Esophagus muscularis mucosa (tissue), 4 donors: ENCODE measurements at regions not wholly inside any gene's neighbourhood (a gene's known extent, or its start where the extent isn't known, plus 50 kb on each side); places are given as distances from the start of the nearest gene placed in this dataset.

ENCODE experiments used
- DNase-seq: peaks from one replicate; pipeline ENCODE4 v3.0.0-alpha.2; 2017; ENCODE audit errors: extremely low spot score
- H3K27ac ChIP-seq, 4 donors: fragments of 200-600 bp; sonication (generic); replicated peaks in 1 of 4; 1 replicate in 3 of 4; 2 replicates in 1 of 4; pipeline ENCODE4 v1.5.1; 2016 to 2019; ENCODE audit warnings: mild to moderate bottlenecking in 1 of 4
- H3K27me3 ChIP-seq, 4 donors: fragments of 200-600 bp; sonication (generic); one replicate each; pipeline versions ENCODE4 v1.5.1 to v1.6.0; 2016 to 2019
- H3K36me3 ChIP-seq, 4 donors: fragments of 200-600 bp; sonication (generic); one replicate each; pipeline ENCODE4 v1.5.1; 2016 to 2019
- H3K4me1 ChIP-seq, 4 donors: fragments of 200-600 bp; sonication (generic); one replicate each; pipeline ENCODE4 v1.5.1; 2016 to 2019
- H3K4me3 ChIP-seq, 4 donors: fragments of 200-600 bp; sonication (generic); 1 replicate in 2 of 4; 2 replicates in 2 of 4; pipeline ENCODE4 v1.5.1; 2016 to 2019; ENCODE audit warnings: mild to moderate bottlenecking in 4 of 4, moderate library complexity in 1 of 4
- H3K9me3 ChIP-seq, 4 donors: fragments of 200-600 bp; sonication (generic); 1 replicate in 3 of 4; 2 replicates in 1 of 4; pipeline ENCODE4 v1.5.1; 2016 to 2019
- EP300 ChIP-seq: sonication (generic); formaldehyde crosslinking; IDR thresholded peaks from one replicate; pipeline ENCODE4 v1.6.1; 2017; ENCODE audit warnings: antibody characterized with exemption
- POLR2A ChIP-seq: fragments of 450-650 bp; IDR thresholded peaks from one replicate; pipeline ENCODE4 v1.6.1; 2017; ENCODE audit warnings: antibody characterized with exemption, moderate library complexity, mild to moderate bottlenecking, low read depth
- POLR2AphosphoS5 ChIP-seq, 2 donors: sonication (generic); formaldehyde crosslinking; IDR thresholded peaks; one replicate each; pipeline ENCODE4 v1.6.1; 2017; ENCODE audit warnings: antibody characterized with exemption in 2 of 2
- WGBS: methylation state at CpG from one replicate; pipeline ENCODE4 v1.1.5; 2018; 5-methylcytosine and 5-hydroxymethylcytosine counted together
- intact Hi-C: fragments of 100-400 bp; cut with DNase I; formaldehyde crosslinking; loops from one replicate; pipeline ENCODE4 v1.15.1; 2023
- TF ChIP-seq, protein P1 (sequence below), 3 experiments: fragments of 200-600 bp in 2 of 3; fragments of 450-650 bp in 1 of 3; sonication (generic) in 2 of 3; IDR thresholded peaks; one replicate each; pipeline ENCODE4 v1.5.1; 2017 to 2019; ENCODE audit warnings: antibody characterized with exemption in 3 of 3, mild to moderate bottlenecking in 2 of 3, moderate library complexity in 1 of 3

DNA sequence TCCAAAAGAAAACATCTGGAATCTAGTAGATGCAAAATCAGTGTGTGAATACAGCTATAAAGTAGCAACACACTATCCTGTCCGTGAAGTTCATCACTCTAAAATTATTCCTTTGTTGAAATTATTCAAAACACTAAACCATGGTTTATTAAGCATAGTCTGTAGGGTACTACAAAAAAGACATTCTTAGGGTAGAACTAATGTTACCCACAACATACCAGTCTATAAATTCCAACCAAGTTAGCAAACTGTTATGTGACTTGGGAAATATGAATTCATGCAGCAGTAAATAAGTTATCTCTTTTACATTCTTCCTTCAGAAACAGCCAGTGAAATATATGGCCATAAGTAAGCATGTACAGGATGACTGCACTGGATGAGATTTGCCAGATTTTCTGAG is 580.3 kb upstream of the ADGRB3 start:
- no peak for TF ChIP-seq EP300
- no peak for TF ChIP-seq POLR2AphosphoS5 (IDR thresholded peaks at IDR 0.05)
- TF ChIP-seq, protein P1, sequence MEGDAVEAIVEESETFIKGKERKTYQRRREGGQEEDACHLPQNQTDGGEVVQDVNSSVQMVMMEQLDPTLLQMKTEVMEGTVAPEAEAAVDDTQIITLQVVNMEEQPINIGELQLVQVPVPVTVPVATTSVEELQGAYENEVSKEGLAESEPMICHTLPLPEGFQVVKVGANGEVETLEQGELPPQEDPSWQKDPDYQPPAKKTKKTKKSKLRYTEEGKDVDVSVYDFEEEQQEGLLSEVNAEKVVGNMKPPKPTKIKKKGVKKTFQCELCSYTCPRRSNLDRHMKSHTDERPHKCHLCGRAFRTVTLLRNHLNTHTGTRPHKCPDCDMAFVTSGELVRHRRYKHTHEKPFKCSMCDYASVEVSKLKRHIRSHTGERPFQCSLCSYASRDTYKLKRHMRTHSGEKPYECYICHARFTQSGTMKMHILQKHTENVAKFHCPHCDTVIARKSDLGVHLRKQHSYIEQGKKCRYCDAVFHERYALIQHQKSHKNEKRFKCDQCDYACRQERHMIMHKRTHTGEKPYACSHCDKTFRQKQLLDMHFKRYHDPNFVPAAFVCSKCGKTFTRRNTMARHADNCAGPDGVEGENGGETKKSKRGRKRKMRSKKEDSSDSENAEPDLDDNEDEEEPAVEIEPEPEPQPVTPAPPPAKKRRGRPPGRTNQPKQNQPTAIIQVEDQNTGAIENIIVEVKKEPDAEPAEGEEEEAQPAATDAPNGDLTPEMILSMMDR (IDR thresholded peaks at IDR 0.05) = no peak
- TF ChIP-seq POLR2A = no peak
- no peak overlapping the region for H3K4me3 ChIP-seq
- H3K36me3 ChIP-seq = no peaks in the 10 kb centered on the region
- peaks cover 0 to 9% (median 0%) of the 10 kb centered on the region in 4 donors for H3K9me3 ChIP-seq
- H3K4me1 ChIP-seq = no peaks in the 10 kb centered on the region
- no peaks in the 10 kb centered on the region for H3K27me3 ChIP-seq
- H3K27ac ChIP-seq = no peak overlapping the region
- intact Hi-C loops = no loop called here
- no peak for DNase-seq
- WGBS = 37% methylated on average over 1 of the region's 1 CpG

DNA sequence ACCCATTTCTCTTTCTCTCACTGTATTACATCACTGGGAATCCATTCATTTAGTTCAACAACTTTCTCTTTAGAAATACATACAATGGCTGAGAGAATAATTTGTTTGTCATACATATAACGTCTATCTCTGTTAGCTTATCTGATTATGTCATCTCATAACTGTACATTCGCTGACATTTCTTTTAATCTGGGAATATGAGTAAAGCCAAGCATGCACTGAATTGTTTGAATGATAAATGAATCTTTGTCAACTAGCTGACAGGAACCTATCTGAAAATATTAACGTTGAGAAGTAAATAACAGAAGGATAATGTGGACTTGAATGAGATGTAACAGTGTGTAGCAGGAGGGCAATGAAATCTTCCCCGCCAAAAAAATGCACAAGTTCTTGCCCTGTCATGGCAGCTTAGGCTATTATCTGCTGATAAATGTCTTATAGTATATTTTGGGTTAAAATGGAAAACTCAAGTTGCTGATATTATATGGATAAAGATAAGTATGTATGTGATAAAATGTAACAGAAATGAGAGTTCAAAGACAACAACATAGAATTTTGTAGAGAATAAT is 581.2 kb upstream of the ADGRB3 start:
- DNase-seq = no peak
- H3K36me3 ChIP-seq = no peaks in the 10 kb centered on the region
- peaks cover 0 to 9% (median 0%) of the 10 kb centered on the region in 4 donors for H3K9me3 ChIP-seq
- no peak overlapping the region for H3K4me3 ChIP-seq
- TF ChIP-seq POLR2A = no peak
- H3K27me3 ChIP-seq = no peaks in the 10 kb centered on the region
- no peaks in the 10 kb centered on the region for H3K4me1 ChIP-seq
- no peak overlapping the region for H3K27ac ChIP-seq
- intact Hi-C loops = no loop called here
- 61% methylated on average over 4 of the region's 4 CpGs for WGBS

DNA sequence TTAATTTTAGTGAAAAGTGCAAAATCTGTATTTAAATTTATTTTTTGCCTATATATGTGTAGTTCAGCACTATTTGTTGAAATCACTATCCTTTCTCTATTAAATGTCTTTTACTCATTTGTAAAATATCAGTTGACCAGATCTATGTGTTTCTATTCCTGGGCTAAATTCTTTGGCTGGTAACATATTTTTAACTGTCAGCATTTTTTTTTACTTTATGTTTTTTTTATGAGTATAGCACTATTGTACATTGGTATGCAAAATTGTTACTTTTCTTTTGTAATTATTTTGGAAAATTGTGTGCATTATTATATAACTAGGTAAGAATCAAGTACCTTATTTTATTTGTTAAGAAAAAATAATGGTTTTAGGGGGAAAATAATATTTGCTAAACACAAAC is 582.8 kb upstream of the ADGRB3 start:
- DNase-seq = no peak
- Histone ChIP-seq H3K4me1 (no peaks in the 10 kb centered on the region), H3K36me3 (no peaks in the 10 kb centered on the region), H3K27ac (no peak overlapping the region), H3K9me3 (peaks cover 0 to 9% (median 0%) of the 10 kb centered on the region in 4 donors), H3K4me3 (no peak overlapping the region), H3K27me3 (no peaks in the 10 kb centered on the region)
- TF ChIP-seq POLR2A (no peak), EP300 (no peak), POLR2AphosphoS5 (IDR thresholded peaks at IDR 0.05) (no peak)
- TF ChIP-seq, protein P1 (IDR thresholded peaks at IDR 0.05) = no peak
- intact Hi-C loops = no loop called here

DNA sequence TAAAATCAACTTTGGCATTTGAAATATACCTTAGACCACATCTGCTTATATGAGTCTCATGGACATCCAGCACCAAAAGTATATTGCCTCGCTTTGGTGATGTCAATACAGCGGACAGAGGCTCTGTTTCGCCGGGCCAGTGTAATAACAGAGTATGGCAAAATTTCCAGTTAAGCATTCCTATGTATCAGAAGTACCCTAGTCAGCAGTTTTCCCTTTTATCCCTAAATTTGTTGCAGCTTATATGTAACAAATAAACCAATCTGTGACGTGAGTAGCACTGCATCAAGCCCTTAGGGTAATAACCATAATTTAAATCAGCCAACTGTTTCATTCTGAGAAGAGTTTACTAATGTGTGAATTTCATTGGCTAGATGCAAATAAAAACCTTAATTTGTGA is 585.5 kb upstream of the ADGRB3 start:
- Histone ChIP-seq H3K9me3 (no peaks in the 10 kb centered on the region), H3K27ac (no peak overlapping the region), H3K4me1 (no peaks in the 10 kb centered on the region), H3K4me3 (no peak overlapping the region), H3K27me3 (no peaks in the 10 kb centered on the region), H3K36me3 (no peaks in the 10 kb centered on the region)
- WGBS = 87% methylated on average over 5 of the region's 5 CpGs
- DNase-seq = no peak
- no peak for TF ChIP-seq POLR2AphosphoS5 (IDR thresholded peaks at IDR 0.05)
- TF ChIP-seq, protein P1 (IDR thresholded peaks at IDR 0.05) = no peak
- intact Hi-C loops = no loop called here

DNA sequence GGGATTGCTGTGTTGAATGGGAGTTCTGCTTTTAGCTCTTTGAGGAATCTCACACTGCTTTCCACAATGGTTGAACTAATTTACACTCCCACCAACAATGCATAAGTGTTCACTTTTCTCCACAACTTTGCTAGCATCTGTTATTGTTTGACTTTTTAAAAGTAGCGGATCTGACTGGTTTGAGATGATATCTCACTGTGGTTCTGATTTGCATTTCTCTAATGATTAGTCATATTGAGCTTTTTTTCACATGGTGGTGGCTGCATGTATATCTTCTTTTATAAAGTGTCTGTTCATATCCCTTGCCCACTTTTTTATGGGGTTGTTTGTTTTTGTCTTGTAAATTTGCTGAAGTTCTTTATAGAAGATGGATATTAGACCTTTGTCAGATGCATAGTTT is 588.3 kb upstream of the ADGRB3 start:
- WGBS = 91% methylated on average over 1 of the region's 1 CpG
- TF ChIP-seq POLR2A (no peak), EP300 (no peak), POLR2AphosphoS5 (IDR thresholded peaks at IDR 0.05) (no peak)
- TF ChIP-seq, protein P1 (IDR thresholded peaks at IDR 0.05) = no peak
- no peak overlapping the region for H3K4me3 ChIP-seq
- no peaks in the 10 kb centered on the region for H3K27me3 ChIP-seq
- no peak overlapping the region for H3K27ac ChIP-seq
- DNase-seq = no peak
- no peaks in the 10 kb centered on the region for H3K4me1 ChIP-seq
- H3K9me3 ChIP-seq = no peaks in the 10 kb centered on the region
- intact Hi-C loops = no loop called here
- H3K36me3 ChIP-seq = no peaks in the 10 kb centered on the region
